Gastrocnemius medialis (tissue), 4 donors: ENCODE measurements at regions not wholly inside any gene's neighbourhood (a gene's known extent, or its start where the extent isn't known, plus 50 kb on each side); places are given as distances from the start of the nearest gene placed in this dataset.

Experiments
- CTCF ChIP-seq, 5 experiments: fragments of 450-650 bp in 3 of 5; fragments of 200-600 bp in 2 of 5; sonication (generic) in 2 of 5; IDR thresholded peaks in 4 of 5; conservative IDR thresholded peaks in 1 of 5; 1 replicate in 4 of 5; 2 replicates in 1 of 5; pipeline ENCODE4 v1.5.1; 2016 to 2019; ENCODE audit warnings: antibody characterized with exemption in 5 of 5, mild to moderate bottlenecking in 3 of 5, moderate library complexity in 3 of 5
- POLR2A ChIP-seq, 2 donors: fragments of 450-650 bp; IDR thresholded peaks; one replicate each; pipeline ENCODE4 v1.6.1; 2017; ENCODE audit warnings: antibody characterized with exemption in 2 of 2, mild to moderate bottlenecking in 2 of 2, moderate library complexity in 2 of 2

DNA sequence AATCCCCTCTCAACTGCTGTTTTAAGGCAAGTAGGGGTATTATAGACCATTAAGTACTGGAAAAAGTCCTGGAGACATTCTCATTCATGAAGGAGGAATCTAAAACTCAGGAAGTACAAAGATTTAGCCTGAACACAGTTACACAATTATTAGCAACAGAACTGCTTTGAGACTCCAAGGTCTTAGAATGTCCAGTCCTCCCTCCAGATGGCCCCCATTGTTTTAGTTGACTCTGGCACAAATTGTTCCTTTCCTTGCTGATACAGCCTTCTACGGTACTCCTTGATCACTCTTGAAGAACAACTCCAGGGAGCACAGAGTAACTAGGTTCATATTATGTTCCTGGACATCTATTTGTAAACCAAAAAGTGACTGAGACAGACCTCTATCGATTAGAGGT, 210.1 kb upstream of the RND3 start:
- no peak for TF ChIP-seq CTCF (IDR thresholded peaks at IDR 0.05 in 4 of 5, conservative IDR thresholded peaks at IDR 0.05 in 1 of 5)
- no peak for TF ChIP-seq POLR2A (IDR thresholded peaks at IDR 0.05)
